ENCODE measurements at regions not wholly inside any gene's neighbourhood (a gene's known extent, or its start where the extent isn't known, plus 50 kb on each side); places are given as distances from the start of the nearest gene placed in this dataset.

DNA sequence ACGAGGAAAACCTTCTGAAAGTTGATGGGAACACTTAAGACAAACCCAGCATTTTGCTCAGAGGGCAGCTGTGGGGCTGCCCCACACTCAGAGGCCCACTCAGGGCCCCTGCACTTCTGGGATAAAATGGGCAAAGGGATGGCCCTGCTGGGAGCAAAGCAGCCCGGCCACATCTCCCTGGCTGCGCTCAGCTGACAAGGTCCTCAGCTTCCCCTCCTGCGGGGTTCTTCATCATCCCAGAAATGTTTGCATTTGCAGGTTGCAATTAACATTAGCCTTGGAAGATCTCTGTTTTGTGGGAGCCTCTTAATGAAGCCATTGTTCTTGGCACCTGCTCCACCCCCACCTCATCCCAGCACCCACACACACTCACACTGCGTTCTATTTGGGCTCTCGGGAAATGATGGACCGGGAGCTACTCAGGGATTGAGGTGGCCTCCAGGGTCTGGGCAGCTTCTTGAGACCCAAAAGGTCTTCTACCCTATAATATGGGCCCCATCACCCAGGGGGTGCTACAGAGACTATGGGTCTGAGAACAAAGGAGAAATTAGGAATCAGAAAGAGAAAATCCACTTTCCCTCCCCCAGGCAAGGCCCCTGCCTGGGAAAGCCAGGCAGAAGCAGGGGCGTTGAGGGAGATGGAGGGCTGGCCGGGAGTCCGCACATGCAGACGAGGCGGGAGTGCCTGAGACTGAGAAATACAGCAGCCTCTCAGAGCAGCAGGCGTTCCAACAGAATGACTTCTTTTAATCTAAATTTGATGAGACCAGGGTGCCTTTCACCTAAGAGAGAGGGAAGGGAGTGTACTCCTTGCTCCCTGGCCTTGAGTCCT is 53.7 kb upstream of the RPL38 start:
- DNase-seq: no peak

DNA sequence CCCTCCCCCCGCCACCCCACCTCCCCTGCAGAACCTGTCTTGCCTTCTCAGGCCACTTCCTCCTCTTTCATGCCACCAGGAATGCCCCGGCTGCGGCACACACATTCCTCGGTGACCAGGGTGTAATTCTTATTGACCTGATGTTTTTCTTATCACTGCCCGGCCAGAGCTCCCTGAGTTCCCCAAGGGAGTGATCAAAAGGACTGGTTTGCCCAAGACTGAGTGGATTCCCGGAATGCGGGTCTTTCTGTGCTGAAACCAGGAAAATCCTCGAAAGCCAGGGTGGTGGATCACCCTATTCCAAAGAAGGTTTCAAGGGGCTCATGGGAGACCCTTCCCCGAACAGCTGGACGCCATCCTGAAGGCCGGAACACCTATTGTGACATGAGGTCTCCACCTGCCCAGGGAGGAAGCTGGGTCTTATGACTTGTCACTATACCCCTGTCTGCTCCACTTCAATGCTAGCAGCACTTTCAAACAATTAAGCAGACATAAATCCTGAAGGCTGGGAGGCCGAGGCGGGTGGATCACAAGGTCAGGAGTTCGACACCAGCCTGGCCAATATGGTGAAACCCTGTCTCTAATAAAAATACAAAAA is 53.0 kb upstream of the RPL38 start:
- DNase-seq: no peak

DNA sequence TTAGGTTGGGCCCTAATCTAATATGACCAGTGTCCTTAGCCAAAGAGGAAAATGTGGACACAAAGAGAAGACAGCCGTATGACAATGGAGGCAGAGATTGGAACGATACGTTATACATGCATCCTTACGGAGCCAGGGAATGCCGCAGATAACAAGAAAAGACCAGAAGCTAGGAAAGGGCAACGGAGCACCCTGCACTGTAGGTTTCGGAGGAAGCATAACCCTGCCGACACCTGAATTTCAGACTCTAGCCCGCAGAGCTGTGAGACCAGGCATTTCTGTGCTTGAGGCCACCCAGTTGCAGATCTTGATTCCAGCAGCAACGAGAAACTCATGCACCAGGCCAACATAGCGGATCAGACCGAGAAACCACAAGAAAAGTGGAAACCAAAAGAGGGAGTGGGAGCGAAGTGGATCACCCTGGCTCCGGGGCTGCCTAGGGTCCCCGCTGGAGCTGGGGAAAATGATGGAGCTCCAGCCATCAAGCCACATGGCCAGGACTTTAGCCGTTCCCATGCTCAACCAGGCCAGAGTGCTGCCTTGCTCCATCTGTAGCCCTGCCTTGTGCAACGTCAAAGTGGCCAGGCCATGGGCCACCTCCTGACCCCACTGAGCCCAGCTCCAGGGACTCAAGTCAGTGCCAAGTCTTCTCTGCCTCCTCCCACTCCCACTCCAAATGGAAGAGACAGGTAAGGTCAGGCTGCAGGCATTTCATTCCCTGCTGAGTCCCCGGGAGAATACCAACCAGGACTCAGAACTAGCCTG is 51.7 kb upstream of the RPL38 start:
- no peak for DNase-seq

DNA sequence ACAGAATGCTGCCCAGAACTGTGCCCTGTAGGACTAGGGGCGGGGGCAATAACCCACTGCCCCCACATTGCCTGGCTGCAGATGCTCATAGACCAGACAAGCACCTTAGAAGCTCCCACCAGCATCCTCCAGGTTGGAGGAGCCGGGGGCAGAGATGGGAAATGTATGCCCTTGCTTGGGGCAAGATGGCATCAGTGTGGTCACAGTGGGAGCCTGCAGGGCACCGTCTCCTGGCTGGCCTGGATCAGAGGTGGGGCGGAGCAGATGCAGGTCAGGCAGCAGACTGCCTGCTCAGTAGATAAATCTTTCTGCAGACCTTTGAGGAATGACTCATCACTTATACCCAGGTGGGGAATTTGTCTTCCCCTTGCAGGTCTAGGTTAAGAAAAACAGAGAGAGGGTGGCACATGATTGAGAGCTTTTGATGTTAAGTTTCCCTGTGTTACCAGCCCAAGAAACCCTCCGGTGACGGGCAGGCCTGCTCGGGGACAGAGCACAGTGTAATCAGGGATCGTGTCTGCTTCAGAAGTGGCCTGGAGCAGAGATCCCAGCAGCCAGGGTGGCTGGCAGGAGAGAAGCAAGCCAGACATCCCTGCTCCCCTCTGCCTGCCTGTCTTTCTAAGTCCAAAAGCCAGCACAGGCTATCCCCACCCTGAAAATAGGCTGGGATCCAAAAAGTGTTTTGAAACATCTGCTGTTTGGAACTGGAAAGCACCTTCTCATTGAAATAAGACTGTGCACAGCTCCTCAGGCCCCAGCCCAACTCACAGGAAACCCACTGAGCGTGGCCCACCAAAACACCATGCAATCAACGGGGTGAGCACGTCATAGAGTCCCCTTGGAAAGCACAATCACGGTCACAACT is 50.7 kb upstream of the RPL38 start:
- DNase-seq: no peak

DNA sequence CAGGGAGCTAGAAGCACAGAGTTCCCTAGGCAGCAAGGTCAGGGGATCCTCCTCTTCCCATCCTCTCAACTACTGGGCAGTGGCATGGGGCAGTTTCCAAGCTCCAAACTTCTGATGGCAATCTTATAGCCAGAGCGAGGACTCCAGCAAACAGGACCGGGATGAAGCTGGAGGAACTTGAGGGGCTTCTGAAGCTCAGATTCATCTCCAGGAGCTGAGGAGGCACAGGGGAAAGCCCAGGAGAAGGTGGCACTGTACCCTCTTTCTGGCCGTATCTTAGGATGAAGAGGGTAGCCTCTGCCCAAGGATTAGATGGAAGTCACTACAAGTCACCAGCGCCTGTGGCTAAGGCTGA is 50.0 kb upstream of the RPL38 start:
- no peak for DNase-seq

All from NCI-H2081 treated with DMSO at 0.1 percent for 48 hours (cell line).